HEK293 (cell line): ENCODE measurements at regions not wholly inside any gene's neighbourhood (a gene's known extent, or its start where the extent isn't known, plus 50 kb on each side); places are given as distances from the start of the nearest gene placed in this dataset.

Experiments used
- BCL11B ChIP-seq: fragments of 450-650 bp; formaldehyde crosslinking; IDR thresholded peaks from 2 replicates; pipeline ENCODE4 v1.5.1; 2016; ENCODE audit warnings: low read depth, missing biosample characterization, missing genetic modification characterization
- FEZF1 ChIP-seq: fragments of 450-650 bp; formaldehyde crosslinking; IDR thresholded peaks from 2 replicates; pipeline ENCODE4 v1.5.1; 2016; ENCODE audit warnings: missing biosample characterization, missing genetic modification characterization
- HOXA7 ChIP-seq: sonication (generic); formaldehyde crosslinking; IDR thresholded peaks from 2 replicates; pipeline ENCODE4 v1.8.1; 2022; ENCODE audit warnings: missing genetic modification reagents, borderline replicate concordance
- SALL2 ChIP-seq: fragments of 450-650 bp; formaldehyde crosslinking; IDR thresholded peaks from 2 replicates; pipeline ENCODE4 v1.5.0; 2017; ENCODE audit warnings: missing biosample characterization, mild to moderate bottlenecking, missing genetic modification characterization, borderline replicate concordance
- ZBTB20 ChIP-seq: fragments of 450-650 bp; formaldehyde crosslinking; IDR thresholded peaks from 2 replicates; pipeline ENCODE4 v1.5.1; 2016; ENCODE audit warnings: missing biosample characterization, missing genetic modification characterization
- ZNF16 ChIP-seq: fragments of 450-650 bp; formaldehyde crosslinking; IDR thresholded peaks from 2 replicates; pipeline ENCODE4 v1.5.1; 2016; ENCODE audit warnings: low read depth, missing biosample characterization, missing genetic modification characterization
- ZNF175 ChIP-seq: fragments of 450-650 bp; formaldehyde crosslinking; IDR thresholded peaks from 2 replicates; pipeline ENCODE4 v1.5.1; 2016; ENCODE audit warnings: missing biosample characterization, missing genetic modification characterization
- ZNF311 ChIP-seq: fragments of 450-650 bp; formaldehyde crosslinking; IDR thresholded peaks from 2 replicates; pipeline ENCODE4 v1.5.1; 2017; ENCODE audit warnings: missing biosample characterization, missing genetic modification characterization, borderline replicate concordance
- ZNF433 ChIP-seq: fragments of 450-650 bp; formaldehyde crosslinking; IDR thresholded peaks from 2 replicates; pipeline ENCODE4 v1.5.1; 2016; ENCODE audit warnings: missing biosample characterization, missing genetic modification characterization, low read depth
- ZNF558 ChIP-seq: fragments of 450-650 bp; formaldehyde crosslinking; IDR thresholded peaks from 2 replicates; pipeline ENCODE4 v1.5.1; 2016; ENCODE audit warnings: missing biosample characterization, missing genetic modification characterization
- TF ChIP-seq, protein P1 (sequence below): fragments of 450-650 bp; formaldehyde crosslinking; IDR thresholded peaks from 2 replicates; pipeline ENCODE4 v1.5.1; 2016; ENCODE audit warnings: missing biosample characterization, missing genetic modification characterization
- TF ChIP-seq, protein P2 (sequence below): fragments of 450-650 bp; formaldehyde crosslinking; IDR thresholded peaks from 2 replicates; pipeline ENCODE4 v1.5.1; 2016; ENCODE audit warnings: missing biosample characterization, missing genetic modification characterization
- TF ChIP-seq, protein P3 (sequence below): fragments of 450-650 bp; formaldehyde crosslinking; IDR thresholded peaks from 2 replicates; pipeline ENCODE4 v1.5.1; 2016; ENCODE audit warnings: missing biosample characterization, missing genetic modification characterization

DNA sequence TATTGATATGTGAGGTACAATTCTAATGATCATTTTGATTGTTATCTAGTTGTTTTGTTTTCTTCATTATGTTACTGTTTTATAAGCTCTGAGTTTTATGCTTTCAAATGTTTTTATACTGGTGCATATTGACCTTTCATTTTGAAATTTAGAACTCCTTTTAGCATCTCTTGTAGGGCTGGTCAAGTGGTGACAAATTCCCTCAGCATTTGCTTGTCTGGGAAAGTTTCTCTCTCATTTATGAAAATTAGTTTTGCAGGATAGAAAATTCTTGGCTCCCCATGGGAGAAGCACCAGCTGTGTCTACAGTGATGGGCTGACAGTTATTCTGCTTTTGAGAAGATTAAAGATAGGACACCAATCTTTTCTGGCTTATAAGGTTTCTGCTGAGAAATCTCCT lies 105.3 kb upstream of the SPRY1 start:
- TF ChIP-seq, protein P1, sequence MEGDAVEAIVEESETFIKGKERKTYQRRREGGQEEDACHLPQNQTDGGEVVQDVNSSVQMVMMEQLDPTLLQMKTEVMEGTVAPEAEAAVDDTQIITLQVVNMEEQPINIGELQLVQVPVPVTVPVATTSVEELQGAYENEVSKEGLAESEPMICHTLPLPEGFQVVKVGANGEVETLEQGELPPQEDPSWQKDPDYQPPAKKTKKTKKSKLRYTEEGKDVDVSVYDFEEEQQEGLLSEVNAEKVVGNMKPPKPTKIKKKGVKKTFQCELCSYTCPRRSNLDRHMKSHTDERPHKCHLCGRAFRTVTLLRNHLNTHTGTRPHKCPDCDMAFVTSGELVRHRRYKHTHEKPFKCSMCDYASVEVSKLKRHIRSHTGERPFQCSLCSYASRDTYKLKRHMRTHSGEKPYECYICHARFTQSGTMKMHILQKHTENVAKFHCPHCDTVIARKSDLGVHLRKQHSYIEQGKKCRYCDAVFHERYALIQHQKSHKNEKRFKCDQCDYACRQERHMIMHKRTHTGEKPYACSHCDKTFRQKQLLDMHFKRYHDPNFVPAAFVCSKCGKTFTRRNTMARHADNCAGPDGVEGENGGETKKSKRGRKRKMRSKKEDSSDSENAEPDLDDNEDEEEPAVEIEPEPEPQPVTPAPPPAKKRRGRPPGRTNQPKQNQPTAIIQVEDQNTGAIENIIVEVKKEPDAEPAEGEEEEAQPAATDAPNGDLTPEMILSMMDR (tag by site-specific recombination), result no peak
- TF ChIP-seq, protein P2, sequence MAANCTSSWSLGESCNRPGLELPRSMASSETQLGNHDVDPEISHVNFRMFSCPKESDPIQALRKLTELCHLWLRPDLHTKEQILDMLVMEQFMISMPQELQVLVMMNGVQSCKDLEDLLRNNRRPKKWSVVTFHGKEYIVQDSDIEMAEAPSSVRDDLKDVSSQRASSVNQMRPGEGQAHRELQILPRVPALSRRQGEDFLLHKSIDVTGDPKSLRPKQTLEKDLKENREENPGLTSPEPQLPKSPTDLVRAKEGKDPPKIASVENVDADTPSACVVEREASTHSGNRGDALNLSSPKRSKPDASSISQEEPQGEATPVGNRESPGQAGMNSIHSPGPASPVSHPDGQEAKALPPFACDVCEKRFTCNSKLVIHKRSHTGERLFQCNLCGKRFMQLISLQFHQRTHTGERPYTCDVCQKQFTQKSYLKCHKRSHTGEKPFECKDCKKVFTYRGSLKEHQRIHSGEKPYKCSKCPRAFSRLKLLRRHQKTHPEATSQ (tag by site-specific recombination), result no peak
- TF ChIP-seq, protein P3, sequence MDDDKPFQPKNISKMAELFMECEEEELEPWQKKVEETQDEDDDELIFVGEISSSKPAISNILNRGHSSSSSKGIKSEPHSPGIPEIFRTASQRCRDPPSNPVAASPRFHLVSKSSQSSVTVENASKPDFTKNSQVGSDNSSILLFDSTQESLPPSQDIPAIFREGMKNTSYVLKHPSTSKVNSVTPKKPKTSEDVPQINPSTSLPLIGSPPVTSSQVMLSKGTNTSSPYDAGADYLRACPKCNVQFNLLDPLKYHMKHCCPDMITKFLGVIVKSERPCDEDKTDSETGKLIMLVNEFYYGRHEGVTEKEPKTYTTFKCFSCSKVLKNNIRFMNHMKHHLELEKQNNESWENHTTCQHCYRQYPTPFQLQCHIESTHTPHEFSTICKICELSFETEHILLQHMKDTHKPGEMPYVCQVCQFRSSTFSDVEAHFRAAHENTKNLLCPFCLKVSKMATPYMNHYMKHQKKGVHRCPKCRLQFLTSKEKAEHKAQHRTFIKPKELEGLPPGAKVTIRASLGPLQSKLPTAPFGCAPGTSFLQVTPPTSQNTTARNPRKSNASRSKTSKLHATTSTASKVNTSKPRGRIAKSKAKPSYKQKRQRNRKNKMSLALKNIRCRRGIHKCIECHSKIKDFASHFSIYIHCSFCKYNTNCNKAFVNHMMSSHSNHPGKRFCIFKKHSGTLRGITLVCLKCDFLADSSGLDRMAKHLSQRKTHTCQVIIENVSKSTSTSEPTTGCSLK (tag by site-specific recombination), result no peak
- TF ChIP-seq ZBTB20 (no peak), BCL11B (tag by site-specific recombination) (no peak), HOXA7 (CRISPR knock-in tag) (no peak), FEZF1 (tag by site-specific recombination) (no peak), ZNF16 (tag by site-specific recombination) (no peak), ZNF175 (tag by site-specific recombination) (no peak), SALL2 (tag by site-specific recombination) (no peak), ZNF558 (tag by site-specific recombination) (no peak), ZNF311 (no peak), ZNF433 (no peak)
